NK-92 treated with Interleukin-12 subunit alpha and Interleukin-12 subunit beta, amount 100 ng/mL, for 24 hours (cell line): ENCODE measurements at regions not wholly inside any gene's neighbourhood (a gene's known extent, or its start where the extent isn't known, plus 50 kb on each side); places are given as distances from the start of the nearest gene placed in this dataset.

Experiments used
- DNase-seq: peaks from one replicate; lab custom pipeline; 2025; lab: John Stamatoyannopoulos, UW

GRCh38 chr12:125193376-125194152 is 128.3 kb downstream of the AACS start:
- DNase-seq, result no peak

GRCh38 chr12:125194163-125194773 is 129.0 kb downstream of the AACS start:
- no peak for DNase-seq

- no peak for DNase-seq
These were observed 129.8 kb downstream of the AACS start for GRCh38 chr12:125194987-125195386.

- no peak for DNase-seq
These were observed 132.1 kb downstream of the AACS start for GRCh38 chr12:125197326-125197725.

GRCh38 chr12:125198652-125199051 is 133.4 kb downstream of the AACS start:
- DNase-seq, result no peak

GRCh38 chr12:125201090-125201489 is 135.9 kb downstream of the AACS start:
- DNase-seq, result no peak

GRCh38 chr12:125201940-125202339 is 136.7 kb downstream of the AACS start:
- DNase-seq, result no peak

GRCh38 chr12:125202421-125202820 is 137.2 kb downstream of the AACS start:
- DNase-seq, result no peak

- no peak for DNase-seq
These were observed 138.0 kb downstream of the AACS start for GRCh38 chr12:125203145-125203765.

- DNase-seq, result no peak
These were observed 140.2 kb downstream of the AACS start for GRCh38 chr12:125205386-125205785.

- no peak for DNase-seq
These were observed 141.5 kb downstream of the AACS start for GRCh38 chr12:125206711-125207110.

GRCh38 chr12:125208334-125208733 is 143.1 kb downstream of the AACS start:
- no peak for DNase-seq

- DNase-seq, result no peak
These were observed 143.7 kb downstream of the AACS start for GRCh38 chr12:125208942-125209341.

GRCh38 chr12:125210104-125210755 is 145.0 kb downstream of the AACS start:
- DNase-seq, result peak; percentile 23

- no peak for DNase-seq
These were observed 146.2 kb downstream of the AACS start for GRCh38 chr12:125211464-125211863.

GRCh38 chr12:125214289-125214688 is 149.1 kb downstream of the AACS start:
- no peak for DNase-seq

GRCh38 chr12:125216756-125217155 is 151.5 kb downstream of the AACS start:
- DNase-seq, result no peak

- no peak for DNase-seq
These were observed 152.1 kb downstream of the AACS start for GRCh38 chr12:125217308-125217707.

GRCh38 chr12:125218952-125219351 is 153.7 kb downstream of the AACS start:
- no peak for DNase-seq

- peak; percentile 14 for DNase-seq
These were observed 155.4 kb downstream of the AACS start for GRCh38 chr12:125220404-125221273.

- no peak for DNase-seq
These were observed 156.4 kb downstream of the AACS start for GRCh38 chr12:125221602-125222001.

GRCh38 chr12:125222876-125223275 is 157.6 kb downstream of the AACS start:
- DNase-seq, result no peak
